Adrenal gland (tissue), 5 donors: ENCODE measurements at regions not wholly inside any gene's neighbourhood (a gene's known extent, or its start where the extent isn't known, plus 50 kb on each side); places are given as distances from the start of the nearest gene placed in this dataset.

ENCODE experiments used
- POLR2A ChIP-seq, 2 donors: fragments of 450-650 bp; IDR thresholded peaks; one replicate each; pipeline ENCODE4 v1.6.1; 2017; ENCODE audit warnings: antibody characterized with exemption in 2 of 2, mild to moderate bottlenecking in 2 of 2, moderate library complexity in 1 of 2
- TF ChIP-seq, protein P1 (sequence below), 6 experiments: fragments of 450-650 bp in 4 of 6; fragments of 200-600 bp in 2 of 6; sonication (generic) in 1 of 6; IDR thresholded peaks; 1 replicate in 5 of 6; 2 replicates in 1 of 6; pipeline versions ENCODE4 v1.5.1 to v1.8.0; 2016 to 2021; ENCODE audit warnings: antibody characterized with exemption in 6 of 6, mild to moderate bottlenecking in 2 of 6, moderate library complexity in 1 of 6
- donor health status: DM: no; HTN: no; CAD: no.

DNA sequence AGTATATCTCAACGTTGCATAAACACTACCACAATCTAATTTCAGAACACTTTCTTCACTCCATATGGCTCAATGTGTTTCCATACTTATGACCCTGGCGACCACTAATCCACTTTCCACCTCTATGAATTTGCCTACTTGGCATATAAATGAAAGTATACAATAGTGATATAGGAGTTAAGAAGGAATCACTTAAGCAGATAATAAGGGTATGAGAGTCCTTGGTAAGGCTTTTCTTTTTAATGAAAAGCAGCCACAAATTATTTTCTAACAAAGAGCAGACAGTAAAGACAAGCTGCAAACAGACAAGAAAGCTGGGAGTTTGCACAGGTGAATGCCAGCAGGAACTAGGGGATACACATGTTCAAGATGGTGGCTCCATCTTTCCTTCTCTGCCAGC lies 615.1 kb upstream of the NUDT12 start:
- TF ChIP-seq, protein P1, sequence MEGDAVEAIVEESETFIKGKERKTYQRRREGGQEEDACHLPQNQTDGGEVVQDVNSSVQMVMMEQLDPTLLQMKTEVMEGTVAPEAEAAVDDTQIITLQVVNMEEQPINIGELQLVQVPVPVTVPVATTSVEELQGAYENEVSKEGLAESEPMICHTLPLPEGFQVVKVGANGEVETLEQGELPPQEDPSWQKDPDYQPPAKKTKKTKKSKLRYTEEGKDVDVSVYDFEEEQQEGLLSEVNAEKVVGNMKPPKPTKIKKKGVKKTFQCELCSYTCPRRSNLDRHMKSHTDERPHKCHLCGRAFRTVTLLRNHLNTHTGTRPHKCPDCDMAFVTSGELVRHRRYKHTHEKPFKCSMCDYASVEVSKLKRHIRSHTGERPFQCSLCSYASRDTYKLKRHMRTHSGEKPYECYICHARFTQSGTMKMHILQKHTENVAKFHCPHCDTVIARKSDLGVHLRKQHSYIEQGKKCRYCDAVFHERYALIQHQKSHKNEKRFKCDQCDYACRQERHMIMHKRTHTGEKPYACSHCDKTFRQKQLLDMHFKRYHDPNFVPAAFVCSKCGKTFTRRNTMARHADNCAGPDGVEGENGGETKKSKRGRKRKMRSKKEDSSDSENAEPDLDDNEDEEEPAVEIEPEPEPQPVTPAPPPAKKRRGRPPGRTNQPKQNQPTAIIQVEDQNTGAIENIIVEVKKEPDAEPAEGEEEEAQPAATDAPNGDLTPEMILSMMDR (IDR thresholded peaks at IDR 0.05): no peak
- no peak for TF ChIP-seq POLR2A (IDR thresholded peaks at IDR 0.05)
